HG02763 (cell line): ENCODE measurements at regions not wholly inside any gene's neighbourhood (a gene's known extent, or its start where the extent isn't known, plus 50 kb on each side); places are given as distances from the start of the nearest gene placed in this dataset.
A peak's percentile ranks its signal among the peaks of the same experiment; 100 is the strongest.
"Not testable (repeated sequence)": the region's sequence is repeated elsewhere in the genome, so short reads cannot be mapped to it uniquely, and the experiment has no call there.

ENCODE experiments used
- ATAC-seq: cut with Tn5 transposase; IDR thresholded peaks from one replicate; pipeline ENCODE4 v1.9.1; 2021; ENCODE audit warnings: mild to moderate bottlenecking, moderate library complexity; ENCODE audit not compliant: unreplicated experiment

DNA sequence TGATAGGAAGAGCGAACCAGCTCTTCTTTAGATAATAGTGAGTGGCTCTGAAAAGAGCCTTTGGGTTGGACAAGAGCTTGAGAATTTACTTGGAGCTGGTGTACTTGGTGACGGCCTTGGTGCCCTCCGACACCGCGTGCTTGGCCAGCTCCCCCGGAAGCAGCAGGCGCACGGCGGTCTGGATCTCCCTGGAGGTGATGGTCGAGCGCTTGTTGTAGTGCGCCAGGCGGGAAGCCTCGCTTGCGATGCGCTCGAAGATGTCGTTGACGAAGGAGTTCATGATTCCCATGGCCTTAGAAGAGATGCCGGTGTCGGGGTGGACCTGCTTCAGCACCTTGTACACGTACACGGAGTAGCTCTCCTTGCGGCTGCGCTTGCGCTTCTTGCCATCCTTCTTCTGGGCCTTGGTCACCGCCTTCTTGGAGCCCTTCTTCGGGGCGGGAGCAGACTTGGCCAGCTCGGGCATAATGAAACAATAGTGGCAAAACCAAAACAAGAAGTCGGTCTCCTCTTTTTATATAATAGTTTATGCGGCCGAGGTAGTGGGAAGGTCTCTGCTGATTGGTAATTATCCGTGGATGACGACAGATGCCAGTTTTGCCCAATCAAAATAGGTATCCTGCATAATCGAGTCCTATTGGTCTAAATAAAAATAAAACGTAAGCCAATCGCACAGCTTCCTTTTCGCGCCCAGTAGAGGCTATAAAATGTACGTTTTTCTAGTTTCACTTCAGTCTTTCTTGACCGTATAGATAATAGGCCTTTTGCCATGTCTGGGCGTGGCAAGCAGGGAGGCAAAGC, 104.6 kb downstream of the OR2B2 start:
- peak; percentile 77 for ATAC-seq

DNA sequence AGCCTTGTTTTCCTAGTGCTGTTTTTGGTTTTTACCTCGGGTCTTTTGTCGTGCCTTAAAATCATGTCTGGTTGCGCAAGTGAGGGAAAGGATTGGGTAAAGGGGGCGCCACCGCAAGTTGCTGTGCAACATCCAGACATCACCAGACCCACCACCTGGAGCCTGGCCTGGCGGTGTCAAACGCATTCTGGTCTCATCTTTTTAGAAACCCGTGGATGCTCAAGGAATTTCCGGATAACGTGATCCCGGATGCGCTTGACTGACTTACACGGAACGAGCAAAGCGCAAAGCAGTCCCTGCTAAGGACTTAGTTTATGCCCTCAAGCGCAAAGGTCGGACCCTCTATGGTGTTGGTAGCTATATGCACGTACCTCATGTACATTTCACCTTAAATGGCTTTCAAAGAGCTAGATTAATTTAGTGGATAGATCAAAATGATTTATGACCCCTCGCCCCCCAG, 105.2 kb downstream of the OR2B2 start:
- no peak for ATAC-seq

DNA sequence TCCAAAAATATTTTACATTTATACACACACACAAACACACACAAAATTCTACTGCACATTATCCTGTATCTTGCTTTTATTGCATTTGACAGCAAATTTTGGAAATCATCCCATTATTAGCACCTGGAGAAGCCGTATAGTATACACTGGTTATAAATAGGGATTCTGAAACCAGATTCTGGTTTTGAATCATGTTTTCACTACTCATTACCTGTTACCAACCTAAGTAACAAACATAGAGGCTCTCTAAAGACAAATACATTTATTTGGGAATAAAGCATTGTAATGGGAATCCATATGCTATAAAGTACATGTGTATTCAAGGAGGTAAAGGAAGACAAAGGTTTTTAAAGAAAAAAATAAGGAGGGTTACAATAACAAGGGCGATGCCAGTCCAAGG, 106.8 kb downstream of the OR2B2 start:
- ATAC-seq, result no peak

DNA sequence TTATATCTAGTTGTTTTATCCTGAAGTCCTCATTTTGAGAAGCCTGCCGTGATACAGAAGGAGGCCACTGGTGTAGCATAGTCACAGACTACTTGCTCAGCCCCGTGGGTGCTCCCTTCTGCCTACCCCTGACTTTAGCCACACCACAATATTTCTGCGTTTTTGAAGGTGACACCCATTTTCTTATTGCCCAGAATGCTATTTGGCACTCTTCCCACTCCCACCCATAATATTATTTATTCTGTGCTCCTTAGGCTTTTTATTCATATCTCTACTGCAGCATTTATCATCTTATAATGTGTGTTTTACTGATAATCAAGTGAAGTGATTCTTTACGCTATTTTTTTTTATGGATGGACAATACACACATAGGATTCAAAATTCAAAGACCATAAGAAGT, 107.3 kb downstream of the OR2B2 start:
- ATAC-seq, result no peak

DNA sequence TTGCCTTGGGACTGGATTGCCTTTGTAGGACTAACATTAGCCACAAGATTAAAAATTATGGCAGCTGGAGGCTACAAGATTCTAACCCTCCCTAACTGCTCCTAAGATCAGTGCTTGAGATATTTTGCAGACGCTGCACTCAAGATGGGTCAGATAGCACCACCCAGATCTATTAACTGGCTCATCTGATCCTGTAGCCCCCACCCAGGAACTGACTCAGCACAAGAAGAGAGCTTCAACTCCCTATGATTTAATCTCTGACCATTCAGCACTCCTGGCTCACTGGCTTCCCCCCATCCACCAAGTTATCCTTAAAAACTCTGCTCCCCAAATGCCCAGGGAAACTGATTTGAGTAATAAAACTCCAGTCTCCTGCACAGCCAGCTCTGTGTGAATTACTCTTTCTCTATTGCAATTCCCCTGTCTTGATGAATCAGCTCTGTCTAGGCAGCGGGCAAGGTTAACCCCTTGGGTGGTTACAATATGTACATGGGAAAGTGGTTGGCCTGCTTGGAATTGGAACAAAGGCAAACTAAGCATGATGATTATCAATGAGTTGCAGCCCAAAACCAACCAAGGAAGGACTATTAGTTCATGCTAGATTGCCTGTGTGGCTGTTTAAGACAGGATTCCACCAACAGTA, 111.3 kb downstream of the OR2B2 start:
- ATAC-seq, result no peak

DNA sequence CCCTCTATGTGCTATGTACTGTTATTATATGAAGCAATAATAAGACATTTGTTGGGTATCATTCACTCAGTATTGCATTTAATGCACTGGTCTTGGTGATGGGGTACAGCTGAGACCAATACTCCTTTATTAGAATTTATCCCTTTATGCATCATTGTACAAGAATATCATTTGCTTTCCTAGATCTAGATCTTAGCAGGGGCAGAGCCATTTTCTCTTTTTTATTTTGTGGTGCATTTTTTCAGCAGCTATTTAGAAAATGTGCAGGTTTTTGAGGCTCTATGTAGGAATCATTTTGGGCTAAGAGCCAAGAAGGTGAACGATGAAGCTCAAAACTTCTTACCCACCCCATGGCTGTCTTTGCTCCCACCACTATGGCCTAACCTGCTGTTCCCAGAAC, 114.2 kb downstream of the OR2B2 start:
- ATAC-seq, result no peak

DNA sequence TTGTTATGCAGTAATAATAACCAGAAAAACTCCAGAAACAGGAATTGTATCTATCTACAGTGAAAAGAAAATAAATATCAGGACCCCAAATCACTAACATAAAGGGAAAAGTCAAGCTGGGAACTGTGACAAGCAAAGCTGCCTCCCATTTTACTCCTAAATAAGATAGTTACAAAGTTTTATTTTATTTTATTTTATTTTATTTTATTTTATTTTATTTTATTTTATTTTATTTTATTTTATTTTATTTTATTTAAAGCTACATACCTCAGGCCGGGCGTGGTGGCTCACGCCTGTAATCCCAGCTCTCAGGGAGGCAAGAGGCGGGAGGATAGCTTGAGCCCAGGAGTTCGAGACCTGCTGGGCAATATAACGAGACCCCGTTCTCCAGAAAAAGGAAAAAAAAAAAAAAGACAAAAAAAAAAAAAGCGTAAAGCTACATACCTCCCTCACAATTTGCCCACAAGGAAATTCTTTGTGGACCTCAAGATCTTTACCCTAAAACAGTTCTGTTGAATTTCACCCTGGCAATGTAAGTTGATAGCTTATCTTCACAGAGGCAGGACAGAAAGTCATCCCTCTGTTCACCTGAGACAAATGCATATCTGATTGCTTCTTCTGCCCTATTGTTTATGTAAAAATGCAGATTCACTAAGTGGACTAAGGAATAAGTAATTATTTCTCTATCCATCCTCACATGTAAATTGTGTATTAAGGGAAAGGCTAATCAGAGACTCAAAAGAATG, 115.3 kb downstream of the OR2B2 start:
- ATAC-seq, result not testable (repeated sequence)

DNA sequence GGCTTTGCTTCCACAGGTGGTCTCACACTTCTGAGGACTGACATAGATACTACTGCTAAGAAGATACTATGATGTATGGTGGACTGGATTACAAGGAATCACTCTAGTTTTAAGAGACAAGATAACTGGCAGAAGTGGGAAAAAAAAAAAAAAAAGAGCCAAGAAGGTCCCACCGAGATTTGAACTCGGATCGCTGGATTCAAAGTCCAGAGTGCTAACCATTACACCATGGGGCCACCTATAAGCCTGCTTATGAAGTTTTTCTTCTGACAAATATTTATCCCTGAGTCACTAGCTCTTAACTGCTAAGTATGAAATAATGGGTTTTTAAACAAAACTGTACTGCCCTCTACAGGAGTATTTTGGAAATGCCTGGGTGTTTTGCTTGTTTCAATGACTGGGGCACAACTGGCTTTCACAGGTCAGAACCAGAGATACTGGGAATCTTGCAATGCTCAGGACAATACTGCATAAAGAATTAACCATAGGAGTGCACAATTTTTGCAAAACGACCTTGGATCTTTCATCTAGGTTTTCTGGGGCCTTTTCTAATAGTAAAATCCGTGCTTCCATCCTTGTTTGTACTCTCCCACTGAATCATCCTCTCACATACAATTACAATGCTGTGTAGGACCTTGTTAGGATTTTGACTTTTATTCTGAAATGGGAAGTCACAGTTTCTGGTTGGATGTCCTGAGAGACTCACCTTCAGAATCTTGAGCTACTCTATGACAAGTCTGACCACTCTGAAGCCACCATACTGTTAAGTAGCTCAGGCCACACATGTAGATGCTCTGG, 116.3 kb downstream of the OR2B2 start:
- peak; percentile 47 for ATAC-seq

DNA sequence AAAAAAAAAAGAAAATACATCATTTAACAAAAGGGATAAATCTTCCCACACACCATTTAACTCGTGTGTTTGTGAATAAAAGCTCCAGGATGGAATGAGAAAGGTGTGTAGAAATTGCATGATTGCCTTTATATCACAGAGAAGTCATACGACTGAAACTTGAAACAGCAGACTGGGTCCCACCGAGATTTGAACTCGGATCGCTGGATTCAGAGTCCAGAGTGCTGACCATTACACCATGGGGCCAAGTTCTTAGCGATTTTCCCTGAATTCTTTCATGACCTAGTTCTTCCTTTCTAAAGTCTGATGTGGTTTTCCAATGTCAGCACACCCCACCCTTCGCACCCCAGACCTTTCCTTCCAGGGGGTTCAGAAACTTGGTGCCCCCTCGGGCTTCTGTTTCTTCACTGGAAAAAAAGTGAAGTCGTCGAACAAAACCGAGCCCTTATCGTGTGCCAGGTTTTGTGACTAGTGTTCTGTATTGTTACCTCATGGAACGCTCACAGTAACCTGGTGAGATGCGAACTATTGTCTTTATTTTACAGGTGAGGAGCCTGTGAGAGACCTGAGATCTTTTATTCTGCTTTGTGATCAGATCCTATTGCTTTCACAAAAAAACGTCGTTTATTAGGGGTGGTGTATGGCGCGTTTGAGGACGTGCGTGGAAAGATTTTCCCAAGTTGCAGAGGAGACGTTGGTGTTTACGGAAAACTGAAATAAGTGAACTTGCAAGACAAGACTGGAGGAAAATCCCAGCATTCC, 120.8 kb downstream of the OR2B2 start:
- no peak for ATAC-seq

DNA sequence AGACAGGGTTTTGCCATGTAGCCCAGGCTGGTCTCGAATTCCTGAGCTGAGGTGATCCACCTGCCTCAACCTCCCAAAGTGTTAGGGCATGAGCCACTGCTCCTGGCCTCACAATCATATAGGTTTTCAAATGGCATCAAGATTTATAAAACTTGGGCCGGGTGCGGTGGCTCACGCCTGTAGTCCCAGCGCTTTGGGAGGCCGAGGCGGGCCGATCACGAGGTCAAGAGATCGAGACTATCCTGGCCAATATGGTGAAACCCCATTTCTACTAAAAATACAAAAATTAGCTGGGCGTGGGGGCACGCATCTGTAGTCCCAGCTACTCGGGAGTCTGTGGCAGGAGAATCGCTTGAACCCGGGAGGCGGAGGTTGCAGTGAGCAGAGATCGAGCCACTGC, 123.8 kb downstream of the OR2B2 start:
- not testable (repeated sequence) for ATAC-seq

DNA sequence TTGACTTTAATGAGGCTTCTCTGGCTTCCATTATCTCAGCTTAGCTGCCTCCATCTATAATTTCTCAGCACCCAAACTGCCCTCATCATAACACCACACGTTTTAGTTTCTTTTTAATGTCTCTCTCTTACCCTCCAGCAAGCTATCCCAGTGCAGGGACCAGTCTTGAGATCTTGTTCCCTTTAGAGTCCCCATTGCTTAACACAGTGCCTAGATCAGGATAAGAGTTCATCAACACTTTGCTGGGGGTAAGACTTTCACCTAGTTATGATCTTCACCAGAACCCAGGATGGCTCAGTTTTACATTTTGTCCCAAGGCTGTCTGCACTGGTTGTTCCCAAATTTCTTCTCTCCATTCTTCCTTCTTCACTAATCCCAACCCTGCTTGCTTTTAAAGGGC, 126.1 kb downstream of the OR2B2 start:
- ATAC-seq, result no peak

DNA sequence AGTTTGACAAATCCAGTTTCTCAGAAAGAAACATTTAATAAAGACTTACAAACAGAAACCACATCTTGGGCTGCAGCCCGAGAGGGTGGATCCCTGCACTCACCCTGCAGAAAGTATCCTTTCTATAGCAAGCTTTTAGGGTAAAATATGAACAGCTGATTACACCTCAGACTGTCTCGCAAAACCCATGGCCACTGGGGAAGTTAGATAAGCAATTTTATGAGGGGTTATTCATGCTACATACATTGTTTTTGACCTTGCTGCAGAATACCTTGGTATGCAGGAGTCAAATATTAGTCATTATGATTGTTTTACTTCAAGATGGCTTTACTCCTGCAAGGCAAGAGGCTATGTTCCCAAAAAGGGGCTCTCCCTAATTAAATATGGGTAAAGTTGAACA, 126.9 kb downstream of the OR2B2 start:
- no peak for ATAC-seq

DNA sequence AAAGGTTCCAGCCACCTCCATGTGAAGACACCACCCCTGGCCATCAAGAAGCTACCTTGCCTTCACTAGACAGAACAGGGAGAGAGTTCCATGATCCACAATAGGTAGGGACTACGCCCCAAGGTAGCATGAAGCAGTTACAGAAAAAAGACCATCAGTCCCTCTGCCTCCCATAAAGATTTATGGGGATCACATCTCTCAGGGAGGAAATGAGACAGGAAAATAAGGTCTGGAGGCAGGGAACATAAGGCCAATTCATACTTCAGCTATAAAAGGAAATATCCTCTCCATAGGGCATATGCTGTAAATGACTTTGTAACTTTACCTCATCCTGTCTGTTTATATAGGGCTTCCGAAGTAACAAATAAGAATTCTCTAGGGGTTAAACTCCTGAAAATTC, 129.4 kb downstream of the OR2B2 start:
- ATAC-seq, result no peak

DNA sequence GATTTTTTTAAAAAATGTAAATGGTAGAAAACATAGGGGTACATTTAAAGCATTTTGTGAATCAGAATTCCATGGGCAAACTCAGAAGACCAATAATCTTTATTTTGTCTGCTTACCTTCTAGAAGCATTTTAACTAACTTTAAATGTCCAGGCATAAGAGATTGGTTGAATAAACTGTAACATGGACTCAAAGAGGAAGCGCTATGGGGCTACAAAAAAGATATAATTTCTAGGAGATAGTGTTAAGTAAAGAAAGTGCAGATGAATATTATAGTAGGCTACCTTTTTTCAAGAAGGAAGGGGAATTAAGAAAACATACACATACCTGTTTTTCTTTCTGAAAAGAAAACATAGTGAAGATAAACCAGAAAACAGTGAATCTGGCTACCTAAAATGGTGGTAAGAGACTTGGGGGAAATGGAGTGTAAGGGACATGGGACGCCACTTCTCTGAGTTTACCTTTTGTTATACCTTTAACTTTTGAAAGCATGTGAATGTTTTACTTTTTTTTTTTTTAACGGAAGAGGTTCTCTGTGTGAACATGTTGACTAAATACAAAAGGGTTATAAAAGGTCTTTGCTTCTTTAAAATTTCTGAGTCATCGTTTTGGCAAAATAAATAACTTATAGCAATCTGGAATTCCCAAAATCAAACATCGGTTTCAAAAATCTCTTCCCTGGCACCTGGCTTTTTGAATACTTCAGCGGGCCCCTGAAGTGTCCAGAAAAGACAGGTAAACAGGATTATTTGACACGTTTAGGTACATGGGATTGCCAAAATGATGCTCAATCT, 133.4 kb downstream of the OR2B2 start:
- no peak for ATAC-seq

DNA sequence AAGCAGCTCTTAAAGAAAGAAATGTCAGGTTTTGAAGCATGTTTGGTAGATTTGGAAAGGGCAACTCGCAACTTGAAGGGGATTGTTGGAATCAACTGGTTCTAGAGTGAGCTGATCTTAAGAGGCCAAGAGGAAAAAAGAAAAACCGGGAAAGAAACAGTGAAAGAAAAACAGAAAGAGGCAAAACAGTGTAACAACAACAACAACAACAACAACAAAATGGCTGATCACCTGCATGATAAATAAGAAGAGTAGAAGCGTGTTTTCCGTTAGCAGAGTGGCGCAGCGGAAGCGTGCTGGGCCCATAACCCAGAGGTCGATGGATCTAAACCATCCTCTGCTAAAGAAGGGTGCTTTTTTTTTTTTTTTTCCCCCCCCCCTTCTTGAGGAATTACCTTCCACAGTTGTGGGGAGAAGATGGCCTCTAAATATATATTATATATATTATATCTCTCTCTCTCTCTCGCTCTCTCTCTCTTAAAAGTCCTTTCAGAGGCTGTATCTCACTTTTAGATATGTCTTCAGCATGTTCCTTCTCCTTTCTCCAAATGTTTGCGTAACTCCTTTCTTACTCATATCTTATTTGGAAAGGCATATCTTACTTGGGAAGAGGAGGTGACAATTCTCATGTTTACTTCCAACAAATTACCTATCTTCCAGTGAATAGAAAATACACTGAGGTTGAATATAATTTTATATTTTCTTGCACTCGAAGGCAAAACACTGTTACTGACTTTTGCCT, 134.4 kb downstream of the OR2B2 start:
- no peak for ATAC-seq

DNA sequence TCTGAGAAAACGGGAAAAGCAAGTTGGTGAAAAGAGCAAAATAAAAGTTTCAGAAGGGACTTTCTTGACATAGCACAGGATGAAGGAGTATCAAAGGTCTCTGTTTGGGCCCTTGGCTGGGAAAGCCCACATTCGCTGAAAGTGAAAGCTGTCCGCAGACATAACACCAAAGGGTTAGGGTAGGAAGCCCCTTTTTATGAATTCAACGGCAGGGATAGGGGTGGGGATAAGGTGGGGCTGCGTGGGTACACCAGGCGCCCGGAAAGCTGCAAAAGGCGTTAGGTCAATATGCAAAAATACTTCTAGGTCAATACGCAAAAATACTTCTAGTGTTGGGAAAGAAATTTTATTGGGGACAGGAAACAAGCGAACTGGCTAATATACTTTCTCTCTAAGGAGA, 135.1 kb downstream of the OR2B2 start:
- no peak for ATAC-seq

DNA sequence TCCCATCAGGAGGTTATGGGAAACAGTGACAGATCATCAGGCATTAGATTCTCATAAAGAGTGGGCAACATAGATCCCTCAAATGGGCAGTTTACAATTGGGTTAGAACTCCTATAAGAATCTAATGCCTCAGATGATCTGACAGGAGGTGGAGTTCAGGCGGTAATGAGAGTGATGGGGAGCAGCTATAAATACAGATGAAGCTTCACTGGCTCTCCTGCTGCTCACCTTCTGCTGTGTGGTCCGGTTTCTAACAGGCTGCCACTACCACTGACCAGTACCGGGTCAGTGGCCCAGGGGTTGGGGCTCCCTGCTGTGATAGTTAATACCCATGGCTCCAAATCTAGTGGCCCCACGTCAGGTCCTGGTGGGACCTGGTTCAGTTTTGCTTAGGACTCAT, 135.7 kb downstream of the OR2B2 start:
- no peak for ATAC-seq

DNA sequence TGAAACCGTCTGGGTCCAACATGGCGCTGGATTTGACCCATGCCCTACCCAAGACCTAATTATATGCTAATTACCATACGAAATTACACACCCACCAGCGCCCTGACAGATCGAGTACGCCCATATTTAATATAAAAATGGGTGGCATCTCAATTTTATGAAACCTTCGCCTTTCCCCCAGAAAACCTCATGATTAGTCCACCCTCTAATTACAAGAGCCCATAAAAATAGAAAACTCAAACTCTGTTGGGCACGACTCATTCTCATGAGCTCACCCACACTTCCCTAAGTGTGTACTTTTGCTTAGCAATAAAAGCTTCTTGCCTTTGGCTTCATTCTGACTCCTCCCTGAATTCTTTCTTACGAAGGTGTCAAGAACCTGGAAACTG, 136.4 kb downstream of the OR2B2 start:
- ATAC-seq, result no peak
